K562 (cell line): ENCODE measurements at regions not wholly inside any gene's neighbourhood (a gene's known extent, or its start where the extent isn't known, plus 50 kb on each side); places are given as distances from the start of the nearest gene placed in this dataset.

ENCODE experiments used
- ATAC-seq: fragments of 200-7000 bp; cut with Tn5 transposase; 3 replicates; pipeline ENCODE4 v1.9.1; 2020; ENCODE audit warnings: moderate library complexity
- BruUV-seq: library from RNA; stranded (reverse); fragments of 400-500 nt; replicated peaks from 2 replicates; lab custom pipeline; 2021; lab: Mats Ljungman, UMichigan
- CTCF ChIA-PET: fragments of 300-600 bp; formaldehyde crosslinking; extraction: SDS; loops from one replicate; lab custom pipeline; 2021; ENCODE audit warnings: low intra/inter-chr PET ratio; lab: Yijun Ruan, JAX
- POLR2A ChIA-PET: fragments of 300-600, 350-650 bp; sonication (Branson Sonifier 250); formaldehyde crosslinking; extraction: SDS; loops from one replicate; lab custom pipeline; 2021; ENCODE audit warnings: antibody characterized with exemption, inconsistent platforms; lab: Yijun Ruan, JAX
- DNase-seq, 4 experiments: peaks; one replicate each; pipeline versions ENCODE4 v3.0.0 to v3.0.0-alpha.2; 2011 to 2018; ENCODE audit warnings: low spot score in 3 of 4, mixed read lengths in 3 of 4; ENCODE audit errors: extremely low read depth in 1 of 4
- FAIRE-seq: peaks from 2 replicates; lab custom pipeline; 2011; peaks lifted over from hg19 to GRCh38; lab: Jason Lieb, UNC
- H2AFZ ChIP-seq: 2 replicates; pipeline ENCODE4 v1.6.0; 2011; ENCODE audit warnings: low read depth, low read length, control low read depth, inconsistent platforms
- H3K27ac ChIP-seq: fragments of 200-600 bp; 3 replicates; pipeline ENCODE4 v1.8.0; 2011; ENCODE audit warnings: low read depth, mild to moderate bottlenecking, control low read depth, inconsistent platforms, low read length, moderate library complexity, mixed read lengths; ENCODE audit errors: extremely low read depth
- H3K27me3 ChIP-seq, 2 experiments: fragments of 300-600 bp in 1 of 2; 2 replicates in 1 of 2; 3 replicates in 1 of 2; pipeline versions ENCODE4 v1.6.0 to v1.8.0; 2011; ENCODE audit warnings: inconsistent platforms in 2 of 2, low read length in 2 of 2, mild to moderate bottlenecking in 1 of 2, mixed read lengths in 1 of 2, moderate library complexity in 1 of 2; ENCODE audit not compliant: control insufficient read depth in 2 of 2, insufficient read depth in 2 of 2
- H3K36me3 ChIP-seq: fragments of 300-600 bp; 3 replicates; pipeline ENCODE4 v1.8.0; 2011; ENCODE audit warnings: mild to moderate bottlenecking, low read length, inconsistent platforms; ENCODE audit not compliant: control insufficient read depth, insufficient read depth
- H3K4me1 ChIP-seq, 2 experiments: fragments of 200-600 bp in 1 of 2; replicated peaks in 1 of 2; 2 replicates in 1 of 2; 3 replicates in 1 of 2; pipeline versions ENCODE4 v1.5.1 to v1.8.0; 2011; ENCODE audit warnings: inconsistent platforms in 2 of 2, low read length in 2 of 2, mild to moderate bottlenecking in 1 of 2, mixed read lengths in 1 of 2, moderate library complexity in 1 of 2; ENCODE audit not compliant: control insufficient read depth in 2 of 2, insufficient read depth in 2 of 2
- H3K4me2 ChIP-seq: 2 replicates; pipeline ENCODE4 v1.6.1; 2011; ENCODE audit warnings: low read length, control low read depth, inconsistent platforms, mixed read lengths; ENCODE audit not compliant: insufficient read depth
- H3K4me3 ChIP-seq: fragments of 200-600 bp; sonication (generic), shearing (Covaris generic); 2 replicates; pipeline ENCODE4 v1.5.1; 2016; ENCODE audit warnings: control low read depth, inconsistent platforms
- H3K79me2 ChIP-seq: fragments of 200-600 bp; 3 replicates; pipeline ENCODE4 v1.8.0; 2011; ENCODE audit warnings: low read length, inconsistent platforms; ENCODE audit not compliant: control insufficient read depth, insufficient read depth
- H3K9ac ChIP-seq, 2 experiments: 2 replicates each; pipeline versions ENCODE4 v1.6.0 to v1.6.1; 2011; ENCODE audit warnings: low read depth in 2 of 2, low read length in 2 of 2, control low read depth in 1 of 2, inconsistent platforms in 1 of 2, mild to moderate bottlenecking in 1 of 2, mixed read lengths in 1 of 2; ENCODE audit not compliant: insufficient read depth in 1 of 2
- H3K9me1 ChIP-seq: one replicate; pipeline ENCODE4 v1.6.0; 2011; ENCODE audit warnings: inconsistent platforms, mild to moderate bottlenecking, low read length, moderate library complexity; ENCODE audit not compliant: control insufficient read depth, insufficient read depth
- H3K9me3 ChIP-seq: replicated peaks from 2 replicates; pipeline ENCODE4 v1.5.1; 2011; ENCODE audit warnings: low read depth, low read length, inconsistent platforms; ENCODE audit not compliant: control insufficient read depth, insufficient read depth
- H4K20me1 ChIP-seq: replicated peaks from 2 replicates; pipeline ENCODE4 v1.6.1; 2011; ENCODE audit warnings: low read length, inconsistent platforms, mixed read lengths; ENCODE audit not compliant: control insufficient read depth, insufficient read depth
- MTA2 ChIP-seq: fragments of 450-650 bp; IDR thresholded peaks from 2 replicates; pipeline ENCODE4 v1.6.1; 2016; ENCODE audit warnings: low read depth
- NFIX ChIP-seq: fragments of 250-450 bp; sonication (Bioruptor Pico); IDR thresholded peaks from 2 replicates; pipeline ENCODE4 v1.4.0; 2020; ENCODE audit warnings: low read depth, mild to moderate bottlenecking, moderate library complexity
- TFAM ChIP-seq: fragments of 250-450 bp; sonication (Bioruptor Pico); conservative IDR thresholded peaks from 2 replicates; pipeline ENCODE4 v1.5.0; 2021; ENCODE audit warnings: mild to moderate bottlenecking, moderate library complexity
- YBX1 ChIP-seq: fragments of 450-650 bp; IDR thresholded peaks from 2 replicates; pipeline ENCODE4 v1.7.1; 2016; ENCODE audit warnings: mild to moderate bottlenecking
- ZKSCAN8 ChIP-seq: fragments of 200-800 bp; sonication (Bioruptor generic); IDR thresholded peaks from 2 replicates; pipeline ENCODE4 v1.6.1; 2016; ENCODE audit warnings: missing genetic modification characterization, missing compliant biosample characterization
- WGBS: fragments of 100-300 bp; shearing (Covaris generic); methylation state at CpG from one replicate; pipeline ENCODE4 v1.1.6; 2016; ENCODE audit warnings: low coverage, mixed read lengths; ENCODE audit not compliant: insufficient coverage; ENCODE audit errors: missing lambda C conversion rate; 5-methylcytosine and 5-hydroxymethylcytosine counted together
- in situ Hi-C: fragments of 300-500 bp; cut with MboI; formaldehyde crosslinking; loops from 4 replicates; pipeline ENCODE4 v1.15.0; 2018; ENCODE audit warnings: inconsistent platforms, mixed read lengths
- intact Hi-C: fragments of 100-400 bp; cut with micrococcal nuclease; formaldehyde crosslinking; loops from 2 replicates; pipeline ENCODE4 v1.14.2; 2022
- TF ChIP-seq, protein P1 (sequence below): sonication (generic); formaldehyde crosslinking; IDR thresholded peaks from 2 replicates; pipeline ENCODE4 v1.8.1; 2022; ENCODE audit warnings: missing genetic modification reagents
- TF ChIP-seq, protein P2 (sequence below): sonication (generic); formaldehyde crosslinking; IDR thresholded peaks from 2 replicates; pipeline ENCODE4 v1.9.0; 2022; ENCODE audit warnings: mild to moderate bottlenecking, missing genetic modification reagents

DNA sequence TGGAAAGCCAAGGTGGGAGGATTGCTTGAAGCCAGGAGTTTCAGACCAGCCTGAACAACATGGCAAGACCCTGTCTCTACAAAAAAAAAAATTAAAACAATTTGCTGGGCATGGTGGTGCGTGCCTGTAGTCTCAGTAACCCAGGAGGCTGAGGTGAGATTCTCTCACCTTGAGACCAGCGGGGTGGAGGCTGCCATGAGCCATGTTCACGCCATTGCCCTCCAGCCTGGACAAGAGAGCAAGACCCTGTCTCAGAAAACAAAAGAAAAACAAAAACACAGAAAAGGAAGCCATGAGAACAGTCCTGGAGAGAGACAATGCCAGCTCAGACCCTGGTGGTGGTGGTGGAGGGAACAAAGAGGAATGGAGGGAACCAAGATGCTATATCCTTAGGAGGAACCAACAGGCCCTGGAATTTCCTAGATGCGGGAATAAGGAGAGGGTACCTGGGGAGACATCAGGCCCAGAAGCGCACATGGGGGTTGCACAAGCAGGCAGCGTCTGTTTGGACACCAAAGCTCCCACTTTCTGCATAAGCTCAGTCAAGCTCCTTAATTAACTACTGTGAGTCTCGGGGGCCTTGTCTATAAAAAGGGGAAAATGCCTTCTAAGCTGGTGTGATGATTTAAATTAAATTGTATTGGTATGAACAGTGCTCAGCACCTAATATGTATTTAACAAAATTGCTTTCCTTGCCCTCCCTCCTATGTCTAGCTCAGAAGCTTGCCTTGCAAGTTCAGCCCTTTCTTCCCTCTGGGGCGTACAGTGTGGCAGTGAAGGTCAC lies 143.8 kb downstream of the CCT6B start:
- FAIRE-seq, result no peak

GRCh38 chr17:34816848-34817247 lies 144.4 kb downstream of the CCT6B start:
- no peak overlapping the region for H3K4me2 ChIP-seq
- FAIRE-seq, result no peak
- CTCF ChIA-PET, result no interaction called here
- DNase-seq, result no peak
- no peaks in the 10 kb centered on the region; the same call in 1 of the 2 replicates for H4K20me1 ChIP-seq
- WGBS, result 0% methylated on average over 5 of the region's 5 CpGs
- H3K79me2 ChIP-seq, result no peaks in the 10 kb centered on the region
- ATAC-seq, result no peak
- H3K9me1 ChIP-seq, result no peaks in the 10 kb centered on the region
- in situ Hi-C loops, result no loop called here
- no peak overlapping the region for H3K9ac ChIP-seq
- TF ChIP-seq, protein P1, sequence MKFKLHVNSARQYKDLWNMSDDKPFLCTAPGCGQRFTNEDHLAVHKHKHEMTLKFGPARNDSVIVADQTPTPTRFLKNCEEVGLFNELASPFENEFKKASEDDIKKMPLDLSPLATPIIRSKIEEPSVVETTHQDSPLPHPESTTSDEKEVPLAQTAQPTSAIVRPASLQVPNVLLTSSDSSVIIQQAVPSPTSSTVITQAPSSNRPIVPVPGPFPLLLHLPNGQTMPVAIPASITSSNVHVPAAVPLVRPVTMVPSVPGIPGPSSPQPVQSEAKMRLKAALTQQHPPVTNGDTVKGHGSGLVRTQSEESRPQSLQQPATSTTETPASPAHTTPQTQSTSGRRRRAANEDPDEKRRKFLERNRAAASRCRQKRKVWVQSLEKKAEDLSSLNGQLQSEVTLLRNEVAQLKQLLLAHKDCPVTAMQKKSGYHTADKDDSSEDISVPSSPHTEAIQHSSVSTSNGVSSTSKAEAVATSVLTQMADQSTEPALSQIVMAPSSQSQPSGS (CRISPR knock-in tag), result no peak
- no peak for TF ChIP-seq MTA2
- TF ChIP-seq NFIX (CRISPR knock-in tag), result no peak
- TF ChIP-seq, all 486 proteins: peak for 0
- no TSS peak for BruUV-seq
- intact Hi-C loops, result no loop called here
- Histone ChIP-seq H3K27me3 (peaks cover 0 to 20% of the 10 kb centered on the region in 2 experiments; a peak in 3 of 5 replicates), H3K9me3 (no peaks in the 10 kb centered on the region), H2AFZ (no peak overlapping the region), H3K27ac (no peak overlapping the region), H3K36me3 (no peaks in the 10 kb centered on the region), H3K4me3 (no peak overlapping the region), H3K4me1 (no peaks in the 10 kb centered on the region)
- POLR2A ChIA-PET, result no interaction called here

More for the DNA sequence above, 143.8 kb downstream of the CCT6B start:
- no peaks in the 10 kb centered on the region for H3K36me3 ChIP-seq
- no TSS peak for BruUV-seq
- H2AFZ ChIP-seq, result no peak overlapping the region
- 1% methylated on average over 8 of the region's 8 CpGs for WGBS
- in situ Hi-C loops, result no loop called here
- no peak overlapping the region for H3K27ac ChIP-seq
- no peak overlapping the region for H3K4me2 ChIP-seq
- ChIA-PET POLR2A (no interaction called here), CTCF (no interaction called here)
- H3K27me3 ChIP-seq, result peaks cover 0 to 20% of the 10 kb centered on the region in 2 experiments; a peak in 2 of 5 replicates
- no peaks in the 10 kb centered on the region for H3K9me3 ChIP-seq
- no peaks in the 10 kb centered on the region; the same call in 1 of the 2 replicates for H4K20me1 ChIP-seq
- no peaks in the 10 kb centered on the region for H3K79me2 ChIP-seq
- DNase-seq (no peak), ATAC-seq (no peak)
- no peak overlapping the region for H3K4me3 ChIP-seq
- TF ChIP-seq, protein P2, sequence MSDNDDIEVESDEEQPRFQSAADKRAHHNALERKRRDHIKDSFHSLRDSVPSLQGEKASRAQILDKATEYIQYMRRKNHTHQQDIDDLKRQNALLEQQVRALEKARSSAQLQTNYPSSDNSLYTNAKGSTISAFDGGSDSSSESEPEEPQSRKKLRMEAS (CRISPR knock-in tag), result no peak
- TF ChIP-seq TFAM (no peak), YBX1 (no peak), ZKSCAN8 (no peak)
- intact Hi-C loops, result no loop called here
- H3K9ac ChIP-seq, result no peak overlapping the region
- no peaks in the 10 kb centered on the region for H3K4me1 ChIP-seq
- H3K9me1 ChIP-seq, result no peaks in the 10 kb centered on the region
